ENCODE measurements at regions not wholly inside any gene's neighbourhood (a gene's known extent, or its start where the extent isn't known, plus 50 kb on each side); places are given as distances from the start of the nearest gene placed in this dataset.

DNA sequence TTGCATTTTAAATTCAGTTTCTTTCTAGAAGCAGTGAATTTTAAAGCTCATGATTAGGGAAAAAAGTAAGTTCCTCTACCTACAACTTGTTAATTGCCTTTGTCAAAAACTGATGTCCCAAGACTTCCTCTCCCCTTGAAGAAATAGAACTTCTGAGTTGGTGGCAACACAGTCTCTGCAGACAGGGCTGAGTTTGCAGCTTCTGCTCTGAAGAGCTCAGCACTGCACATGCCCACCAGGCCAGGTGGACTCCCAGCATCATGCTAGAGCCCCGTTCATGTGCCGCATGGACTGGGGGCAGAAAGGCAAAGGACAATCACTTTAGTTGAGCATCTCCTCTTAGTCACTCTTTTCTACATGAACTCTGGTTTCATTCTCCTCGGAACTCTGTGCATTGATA lies 620.1 kb downstream of the VRK1 start:
- H3K27ac Mint-ChIP-seq: no peak overlapping the region

DNA sequence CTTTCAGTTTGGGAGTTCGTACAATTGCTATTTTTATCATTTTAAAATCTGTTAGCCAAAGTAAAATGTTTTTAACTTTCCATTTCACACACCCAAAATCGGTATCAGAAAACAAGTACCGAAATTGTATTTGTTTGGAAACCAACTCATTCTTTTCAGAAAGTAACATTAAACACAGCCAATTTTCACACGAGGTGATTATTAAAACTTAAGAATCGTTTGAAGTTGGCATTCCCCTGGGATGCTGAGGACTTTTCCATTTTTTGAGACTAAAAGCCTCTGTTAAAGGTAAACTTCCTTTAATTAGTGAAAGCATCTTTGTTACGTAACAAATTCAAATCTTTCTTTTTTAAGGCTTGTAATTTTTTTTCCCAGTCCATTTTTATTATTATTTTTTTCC lies 623.0 kb downstream of the VRK1 start:
- no peaks in the 10 kb centered on the region for H3K9me3 Mint-ChIP-seq
- H3K36me3 Mint-ChIP-seq: no peaks in the 10 kb centered on the region
- DNase-seq (ENCODE audit: low spot score) (no peak), ATAC-seq (no peak)
- ChIA-PET CTCF (no interaction called here), POLR2A (no interaction called here)
- H3K27ac Mint-ChIP-seq: no peak overlapping the region
- peaks cover 36% of the 10 kb centered on the region for H3K4me1 Mint-ChIP-seq
- H3K4me3 Mint-ChIP-seq: no peak overlapping the region
- H3K27me3 Mint-ChIP-seq (ENCODE audit: low read depth): no peaks in the 10 kb centered on the region; the same call in 1 of the 2 replicates
- TF ChIP-seq, protein P1, sequence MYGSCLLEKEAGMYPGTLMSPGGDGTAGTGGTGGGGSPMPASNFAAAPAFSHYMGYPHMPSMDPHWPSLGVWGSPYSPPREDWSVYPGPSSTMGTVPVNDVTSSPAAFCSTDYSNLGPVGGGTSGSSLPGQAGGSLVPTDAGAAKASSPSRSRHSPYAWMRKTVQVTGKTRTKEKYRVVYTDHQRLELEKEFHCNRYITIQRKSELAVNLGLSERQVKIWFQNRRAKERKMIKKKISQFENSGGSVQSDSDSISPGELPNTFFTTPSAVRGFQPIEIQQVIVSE (CRISPR knock-in tag; IDR thresholded peaks at IDR 0.05; ENCODE audit: borderline replicate concordance): no peak
- TF ChIP-seq, protein P2, sequence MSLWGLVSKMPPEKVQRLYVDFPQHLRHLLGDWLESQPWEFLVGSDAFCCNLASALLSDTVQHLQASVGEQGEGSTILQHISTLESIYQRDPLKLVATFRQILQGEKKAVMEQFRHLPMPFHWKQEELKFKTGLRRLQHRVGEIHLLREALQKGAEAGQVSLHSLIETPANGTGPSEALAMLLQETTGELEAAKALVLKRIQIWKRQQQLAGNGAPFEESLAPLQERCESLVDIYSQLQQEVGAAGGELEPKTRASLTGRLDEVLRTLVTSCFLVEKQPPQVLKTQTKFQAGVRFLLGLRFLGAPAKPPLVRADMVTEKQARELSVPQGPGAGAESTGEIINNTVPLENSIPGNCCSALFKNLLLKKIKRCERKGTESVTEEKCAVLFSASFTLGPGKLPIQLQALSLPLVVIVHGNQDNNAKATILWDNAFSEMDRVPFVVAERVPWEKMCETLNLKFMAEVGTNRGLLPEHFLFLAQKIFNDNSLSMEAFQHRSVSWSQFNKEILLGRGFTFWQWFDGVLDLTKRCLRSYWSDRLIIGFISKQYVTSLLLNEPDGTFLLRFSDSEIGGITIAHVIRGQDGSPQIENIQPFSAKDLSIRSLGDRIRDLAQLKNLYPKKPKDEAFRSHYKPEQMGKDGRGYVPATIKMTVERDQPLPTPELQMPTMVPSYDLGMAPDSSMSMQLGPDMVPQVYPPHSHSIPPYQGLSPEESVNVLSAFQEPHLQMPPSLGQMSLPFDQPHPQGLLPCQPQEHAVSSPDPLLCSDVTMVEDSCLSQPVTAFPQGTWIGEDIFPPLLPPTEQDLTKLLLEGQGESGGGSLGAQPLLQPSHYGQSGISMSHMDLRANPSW (CRISPR knock-in tag; conservative IDR thresholded peaks at IDR 0.05; ENCODE audit: low read depth): no peak
- no peak for TF ChIP-seq CREM (CRISPR knock-in tag; IDR thresholded peaks at IDR 0.05)
- no peak for TF ChIP-seq EMX1 (CRISPR knock-in tag; IDR thresholded peaks at IDR 0.05)
- no peak for TF ChIP-seq SP1 (CRISPR knock-in tag; conservative IDR thresholded peaks at IDR 0.05)
- TF ChIP-seq, protein P3, sequence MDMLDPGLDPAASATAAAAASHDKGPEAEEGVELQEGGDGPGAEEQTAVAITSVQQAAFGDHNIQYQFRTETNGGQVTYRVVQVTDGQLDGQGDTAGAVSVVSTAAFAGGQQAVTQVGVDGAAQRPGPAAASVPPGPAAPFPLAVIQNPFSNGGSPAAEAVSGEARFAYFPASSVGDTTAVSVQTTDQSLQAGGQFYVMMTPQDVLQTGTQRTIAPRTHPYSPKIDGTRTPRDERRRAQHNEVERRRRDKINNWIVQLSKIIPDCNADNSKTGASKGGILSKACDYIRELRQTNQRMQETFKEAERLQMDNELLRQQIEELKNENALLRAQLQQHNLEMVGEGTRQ (CRISPR knock-in tag; IDR thresholded peaks at IDR 0.05): no peak

More for the DNA sequence above, 620.1 kb downstream of the VRK1 start:
- Mint-ChIP-seq H3K9me3 (no peaks in the 10 kb centered on the region), H3K36me3 (no peaks in the 10 kb centered on the region), H3K27me3 (ENCODE audit: low read depth) (no peaks in the 10 kb centered on the region; the same call in 1 of the 2 replicates), H3K4me3 (no peak overlapping the region), H3K4me1 (peaks cover 44% of the 10 kb centered on the region)
- no peak for ATAC-seq
- TF ChIP-seq, protein P4, sequence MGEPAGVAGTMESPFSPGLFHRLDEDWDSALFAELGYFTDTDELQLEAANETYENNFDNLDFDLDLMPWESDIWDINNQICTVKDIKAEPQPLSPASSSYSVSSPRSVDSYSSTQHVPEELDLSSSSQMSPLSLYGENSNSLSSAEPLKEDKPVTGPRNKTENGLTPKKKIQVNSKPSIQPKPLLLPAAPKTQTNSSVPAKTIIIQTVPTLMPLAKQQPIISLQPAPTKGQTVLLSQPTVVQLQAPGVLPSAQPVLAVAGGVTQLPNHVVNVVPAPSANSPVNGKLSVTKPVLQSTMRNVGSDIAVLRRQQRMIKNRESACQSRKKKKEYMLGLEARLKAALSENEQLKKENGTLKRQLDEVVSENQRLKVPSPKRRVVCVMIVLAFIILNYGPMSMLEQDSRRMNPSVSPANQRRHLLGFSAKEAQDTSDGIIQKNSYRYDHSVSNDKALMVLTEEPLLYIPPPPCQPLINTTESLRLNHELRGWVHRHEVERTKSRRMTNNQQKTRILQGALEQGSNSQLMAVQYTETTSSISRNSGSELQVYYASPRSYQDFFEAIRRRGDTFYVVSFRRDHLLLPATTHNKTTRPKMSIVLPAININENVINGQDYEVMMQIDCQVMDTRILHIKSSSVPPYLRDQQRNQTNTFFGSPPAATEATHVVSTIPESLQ (CRISPR knock-in tag; IDR thresholded peaks at IDR 0.05): no peak
- TF ChIP-seq, protein P5, sequence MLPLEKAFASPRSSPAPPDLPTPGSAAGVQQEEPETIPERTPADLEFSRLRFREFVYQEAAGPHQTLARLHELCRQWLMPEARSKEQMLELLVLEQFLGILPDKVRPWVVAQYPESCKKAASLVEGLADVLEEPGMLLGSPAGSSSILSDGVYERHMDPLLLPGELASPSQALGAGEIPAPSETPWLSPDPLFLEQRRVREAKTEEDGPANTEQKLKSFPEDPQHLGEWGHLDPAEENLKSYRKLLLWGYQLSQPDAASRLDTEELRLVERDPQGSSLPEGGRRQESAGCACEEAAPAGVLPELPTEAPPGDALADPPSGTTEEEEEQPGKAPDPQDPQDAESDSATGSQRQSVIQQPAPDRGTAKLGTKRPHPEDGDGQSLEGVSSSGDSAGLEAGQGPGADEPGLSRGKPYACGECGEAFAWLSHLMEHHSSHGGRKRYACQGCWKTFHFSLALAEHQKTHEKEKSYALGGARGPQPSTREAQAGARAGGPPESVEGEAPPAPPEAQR (CRISPR knock-in tag; IDR thresholded peaks at IDR 0.05): no peak
- TF ChIP-seq, protein P2 (CRISPR knock-in tag; conservative IDR thresholded peaks at IDR 0.05; ENCODE audit: low read depth): no peak
- TF ChIP-seq CREM (CRISPR knock-in tag; IDR thresholded peaks at IDR 0.05): no peak
- TF ChIP-seq, protein P6, sequence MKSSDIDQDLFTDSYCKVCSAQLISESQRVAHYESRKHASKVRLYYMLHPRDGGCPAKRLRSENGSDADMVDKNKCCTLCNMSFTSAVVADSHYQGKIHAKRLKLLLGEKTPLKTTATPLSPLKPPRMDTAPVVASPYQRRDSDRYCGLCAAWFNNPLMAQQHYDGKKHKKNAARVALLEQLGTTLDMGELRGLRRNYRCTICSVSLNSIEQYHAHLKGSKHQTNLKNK (CRISPR knock-in tag; IDR thresholded peaks at IDR 0.05): no peak
- TF ChIP-seq KAT7 (CRISPR knock-in tag; IDR thresholded peaks at IDR 0.05; ENCODE audit: borderline replicate concordance): no peak
- no peak for TF ChIP-seq TEAD4 (CRISPR knock-in tag; IDR thresholded peaks at IDR 0.05)
- no peak for TF ChIP-seq PRRX2 (CRISPR knock-in tag; IDR thresholded peaks at IDR 0.05)
- TF ChIP-seq, protein P1 (CRISPR knock-in tag; IDR thresholded peaks at IDR 0.05; ENCODE audit: borderline replicate concordance): no peak
- TF ChIP-seq TCF7 (CRISPR knock-in tag; IDR thresholded peaks at IDR 0.05; ENCODE audit: low read depth): no peak
- TF ChIP-seq, protein P7, sequence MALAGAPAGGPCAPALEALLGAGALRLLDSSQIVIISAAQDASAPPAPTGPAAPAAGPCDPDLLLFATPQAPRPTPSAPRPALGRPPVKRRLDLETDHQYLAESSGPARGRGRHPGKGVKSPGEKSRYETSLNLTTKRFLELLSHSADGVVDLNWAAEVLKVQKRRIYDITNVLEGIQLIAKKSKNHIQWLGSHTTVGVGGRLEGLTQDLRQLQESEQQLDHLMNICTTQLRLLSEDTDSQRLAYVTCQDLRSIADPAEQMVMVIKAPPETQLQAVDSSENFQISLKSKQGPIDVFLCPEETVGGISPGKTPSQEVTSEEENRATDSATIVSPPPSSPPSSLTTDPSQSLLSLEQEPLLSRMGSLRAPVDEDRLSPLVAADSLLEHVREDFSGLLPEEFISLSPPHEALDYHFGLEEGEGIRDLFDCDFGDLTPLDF (CRISPR knock-in tag; IDR thresholded peaks at IDR 0.05): no peak
- TF ChIP-seq, protein P8, sequence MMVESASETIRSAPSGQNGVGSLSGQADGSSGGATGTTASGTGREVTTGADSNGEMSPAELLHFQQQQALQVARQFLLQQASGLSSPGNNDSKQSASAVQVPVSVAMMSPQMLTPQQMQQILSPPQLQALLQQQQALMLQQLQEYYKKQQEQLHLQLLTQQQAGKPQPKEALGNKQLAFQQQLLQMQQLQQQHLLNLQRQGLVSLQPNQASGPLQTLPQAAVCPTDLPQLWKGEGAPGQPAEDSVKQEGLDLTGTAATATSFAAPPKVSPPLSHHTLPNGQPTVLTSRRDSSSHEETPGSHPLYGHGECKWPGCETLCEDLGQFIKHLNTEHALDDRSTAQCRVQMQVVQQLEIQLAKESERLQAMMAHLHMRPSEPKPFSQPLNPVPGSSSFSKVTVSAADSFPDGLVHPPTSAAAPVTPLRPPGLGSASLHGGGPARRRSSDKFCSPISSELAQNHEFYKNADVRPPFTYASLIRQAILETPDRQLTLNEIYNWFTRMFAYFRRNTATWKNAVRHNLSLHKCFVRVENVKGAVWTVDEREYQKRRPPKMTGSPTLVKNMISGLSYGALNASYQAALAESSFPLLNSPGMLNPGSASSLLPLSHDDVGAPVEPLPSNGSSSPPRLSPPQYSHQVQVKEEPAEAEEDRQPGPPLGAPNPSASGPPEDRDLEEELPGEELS (CRISPR knock-in tag; IDR thresholded peaks at IDR 0.05): no peak
- TF ChIP-seq FOXJ3 (CRISPR knock-in tag; IDR thresholded peaks at IDR 0.05; ENCODE audit: borderline replicate concordance): no peak
- TF ChIP-seq NR2C2 (CRISPR knock-in tag; IDR thresholded peaks at IDR 0.05): no peak
- CTCF ChIA-PET: interaction anchor here (0.7 kb wide), 1 partner anchor 1965 kb away, joined by 4 read pairs; no protein-coding TSS in a partner anchor
- POLR2A ChIA-PET: no interaction called here
- DNase-seq (ENCODE audit: low spot score): no peak

Data from WTC11 (cell line).